Body of pancreas (tissue), 4 donors: ENCODE measurements at regions not wholly inside any gene's neighbourhood (a gene's known extent, or its start where the extent isn't known, plus 50 kb on each side); places are given as distances from the start of the nearest gene placed in this dataset.

Experiments
- ATAC-seq: fragments of 150-250 bp; one replicate; pipeline ENCODE4 v1.9.1; 2016
- DNase-seq, 4 donors: peaks; one replicate each; pipeline ENCODE4 v3.0.0-alpha.2; 2019
- H3K27ac ChIP-seq, 4 donors: fragments of 200-600 bp; sonication (generic); 1 replicate in 3 of 4; 2 replicates in 1 of 4; pipeline versions ENCODE4 v1.5.1 to v1.6.1; 2016 to 2019; ENCODE audit warnings: mild to moderate bottlenecking in 1 of 4, mixed read lengths in 1 of 4, moderate library complexity in 1 of 4
- H3K27me3 ChIP-seq, 2 donors: fragments of 200-600 bp; sonication (generic); one replicate each; pipeline ENCODE4 v1.6.0; 2016; ENCODE audit warnings: mild to moderate bottlenecking in 1 of 2
- H3K36me3 ChIP-seq, 2 donors: fragments of 200-600 bp; sonication (generic); replicated peaks in 1 of 2; 2 replicates each; pipeline ENCODE4 v1.5.1; 2016; ENCODE audit warnings: low read depth in 2 of 2; ENCODE audit not compliant: insufficient read depth in 1 of 2
- H3K4me1 ChIP-seq: fragments of 200-600 bp; sonication (generic); one replicate; pipeline ENCODE4 v1.6.0; 2016
- H3K4me3 ChIP-seq, 2 donors: fragments of 200-600 bp; sonication (generic); 1 replicate in 1 of 2; 2 replicates in 1 of 2; pipeline ENCODE4 v1.5.1; 2016 to 2019
- H3K9me3 ChIP-seq, 3 donors: fragments of 200-600 bp; sonication (generic); 1 replicate in 2 of 3; 2 replicates in 1 of 3; pipeline ENCODE4 v1.5.1; 2016
- CTCF ChIP-seq, 7 experiments: fragments of 450-650 bp in 4 of 7; fragments of 200-600 bp in 3 of 7; sonication (generic) in 3 of 7; IDR thresholded peaks; one replicate each; pipeline ENCODE4 v1.5.1; 2016 to 2019; ENCODE audit warnings: antibody characterized with exemption in 7 of 7
- POLR2A ChIP-seq, 3 donors: fragments of 450-650 bp; IDR thresholded peaks; one replicate each; pipeline ENCODE4 v1.6.1; 2016; ENCODE audit warnings: antibody characterized with exemption in 3 of 3, mild to moderate bottlenecking in 2 of 3
- WGBS, 2 donors: methylation state at CpG; one replicate each; pipeline ENCODE4 v1.1.5; 2017; 5-methylcytosine and 5-hydroxymethylcytosine counted together
- intact Hi-C: fragments of 100-400 bp; cut with DNase I; formaldehyde crosslinking; loops from one replicate; pipeline ENCODE4 v1.15.1; 2023

DNA sequence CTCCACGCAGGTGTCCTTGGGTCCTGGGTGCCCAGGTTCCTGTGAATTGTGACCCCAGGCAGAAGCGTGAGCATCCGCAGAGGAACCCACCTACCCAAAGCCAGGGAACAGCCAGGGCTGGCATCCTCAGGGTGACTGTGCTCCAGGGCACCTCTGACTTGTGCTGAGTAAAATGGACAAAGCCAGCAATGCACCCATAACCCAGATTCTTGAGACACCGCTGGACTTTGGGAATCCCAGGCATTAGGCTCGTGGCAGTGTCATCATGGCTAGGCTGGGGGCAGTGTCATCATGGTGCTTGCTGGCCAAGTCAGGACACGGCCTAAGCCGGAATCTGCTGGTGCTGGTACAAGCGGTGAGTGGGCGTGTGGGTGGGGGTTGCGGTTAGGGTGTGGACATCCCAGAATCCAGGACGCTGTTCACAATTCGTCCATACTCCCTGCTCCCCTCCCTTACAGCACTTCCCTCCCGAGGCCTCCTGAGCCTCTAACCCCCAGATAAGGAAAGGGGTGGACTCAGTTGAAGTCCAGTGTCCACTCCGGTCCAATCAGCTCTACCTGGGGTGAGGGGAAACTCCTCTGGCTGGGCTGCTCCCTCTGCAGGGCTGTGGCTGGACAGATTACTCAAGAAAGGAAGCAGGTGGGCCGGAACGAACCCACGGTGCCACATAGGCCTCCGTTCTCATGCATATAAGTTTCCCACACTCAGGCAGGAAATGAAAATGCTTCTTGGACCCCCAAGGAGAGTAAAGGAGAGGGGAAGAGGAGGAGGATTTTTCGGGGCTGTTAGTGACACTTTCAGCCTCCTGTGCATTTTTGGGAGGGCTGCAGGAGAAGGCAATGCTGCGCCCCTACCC, 138.9 kb downstream of the SEC14L1 start:
- H3K27ac ChIP-seq = no peak overlapping the region
- DNase-seq (no peak), ATAC-seq (no peak)
- H3K36me3 ChIP-seq = no peaks in the 10 kb centered on the region
- WGBS, 2 donors = 76 to 92% methylated on average over 16 of the region's 20 CpGs
- H3K4me1 ChIP-seq = peaks cover 37% of the 10 kb centered on the region
- H3K9me3 ChIP-seq = no peaks in the 10 kb centered on the region
- H3K4me3 ChIP-seq = no peak overlapping the region
- intact Hi-C loops = no loop called here
- TF ChIP-seq CTCF (IDR thresholded peaks at IDR 0.05) (no peak), POLR2A (IDR thresholded peaks at IDR 0.05) (no peak)
- no peaks in the 10 kb centered on the region for H3K27me3 ChIP-seq

DNA sequence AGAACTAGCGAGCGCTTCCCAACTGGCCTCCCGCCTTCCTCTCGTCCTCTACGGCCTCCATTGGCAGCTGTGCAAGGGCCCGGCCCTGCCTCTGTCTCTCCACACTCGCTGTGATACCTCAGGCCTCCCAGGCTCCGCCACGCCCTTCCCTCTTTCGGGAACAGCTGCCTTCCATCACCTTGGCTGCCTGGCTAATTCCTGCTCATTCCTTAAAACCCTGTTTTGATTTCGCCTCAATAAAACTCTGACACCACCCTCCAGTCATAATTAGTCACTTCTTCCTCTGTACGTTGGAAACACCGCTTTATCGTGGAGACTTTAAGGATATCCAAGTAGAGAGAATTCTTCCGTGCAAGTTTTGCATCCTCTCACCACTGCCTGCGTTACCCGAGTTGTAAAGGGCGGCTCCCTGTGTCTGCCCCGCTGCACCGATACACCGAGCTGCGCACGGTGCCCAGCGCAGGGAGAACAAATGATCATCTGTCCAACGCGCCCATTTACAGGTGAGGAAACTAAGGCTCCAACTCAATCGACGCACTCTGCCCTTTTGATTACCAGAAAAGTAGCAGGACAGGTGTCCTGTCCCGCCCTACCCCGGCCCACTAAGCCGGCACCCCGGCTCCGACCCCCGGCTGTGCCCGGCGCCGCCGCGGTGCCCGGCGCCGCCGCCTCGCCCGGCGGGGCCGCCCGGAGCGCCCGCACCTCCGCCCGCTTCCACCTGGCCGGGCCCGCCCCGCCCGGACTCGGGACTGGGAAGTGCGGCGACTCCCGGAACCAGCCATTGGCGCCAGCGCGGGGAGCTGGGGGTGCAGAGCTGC, 139.7 kb downstream of the SEC14L1 start:
- DNase-seq = no peak
- ATAC-seq = peak; percentile 0
- intact Hi-C loops = no loop called here
- no peak overlapping the region for H3K4me3 ChIP-seq
- TF ChIP-seq CTCF (IDR thresholded peaks at IDR 0.05) = no peak
- TF ChIP-seq POLR2A (IDR thresholded peaks at IDR 0.05) = no peak
- 18 to 44% methylated on average over 28 to 63 of the region's 63 CpGs for WGBS, 2 donors
- no peaks in the 10 kb centered on the region for H3K27me3 ChIP-seq
- no peaks in the 10 kb centered on the region for H3K9me3 ChIP-seq
- H3K36me3 ChIP-seq = no peaks in the 10 kb centered on the region
- H3K4me1 ChIP-seq = peaks cover 45% of the 10 kb centered on the region
- H3K27ac ChIP-seq = no peak overlapping the region

DNA sequence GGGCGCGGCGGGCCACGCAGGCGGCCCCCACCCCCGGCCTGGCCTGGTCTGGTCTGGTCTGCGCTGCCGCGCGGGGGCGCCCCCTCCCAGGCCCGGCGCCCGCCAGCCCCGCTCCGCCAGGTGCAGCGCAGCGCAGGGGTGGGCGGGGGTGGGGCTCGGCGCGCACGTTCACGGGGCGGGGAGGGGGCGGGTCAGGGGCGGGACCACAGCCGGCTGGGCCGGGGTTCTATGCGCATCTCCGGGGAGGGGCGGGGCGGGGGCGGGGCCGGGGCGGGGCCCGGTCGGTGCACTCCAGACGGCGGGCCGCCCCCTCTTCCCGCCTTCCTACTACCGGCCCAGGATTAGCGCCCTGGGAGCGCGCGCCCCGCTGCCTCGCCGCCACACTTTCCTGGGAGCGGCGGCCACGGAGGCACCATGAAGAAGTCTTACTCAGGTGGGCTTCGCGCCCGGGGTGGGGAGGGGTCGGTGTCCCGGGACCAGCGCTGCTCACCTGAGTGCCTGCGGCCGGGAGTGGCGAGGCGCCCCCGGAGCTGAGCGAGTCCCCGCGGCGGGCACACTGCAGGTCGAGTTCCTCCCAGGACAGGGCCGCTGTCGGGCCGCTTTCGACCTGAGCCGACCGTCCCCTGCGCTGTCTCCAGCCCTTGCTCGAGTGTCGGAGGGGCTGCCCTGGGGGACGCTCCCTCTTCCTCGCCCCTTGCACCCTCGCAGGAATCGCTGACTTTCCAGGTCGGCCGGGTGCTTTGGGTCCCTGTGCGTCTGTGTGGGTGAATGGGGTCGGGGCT, 140.5 kb downstream of the SEC14L1 start:
- H3K36me3 ChIP-seq = no peaks in the 10 kb centered on the region
- H3K4me3 ChIP-seq = peak overlapping the region; percentile 70 to 82
- DNase-seq = peak; percentile 68 to 81 (median 74)
- peaks cover 53% of the 10 kb centered on the region for H3K4me1 ChIP-seq
- peak; percentile 86 for ATAC-seq
- WGBS, 2 donors = 2% methylated on average over 63 of the region's 86 CpGs; no CpG with 5 or more reads in 1 of the 2 donors
- intact Hi-C loops = no loop called here
- no peaks in the 10 kb centered on the region for H3K27me3 ChIP-seq
- H3K27ac ChIP-seq = peak overlapping the region in 3 of 4 donors; percentile 59 to 93 (median 62)
- TF ChIP-seq CTCF (IDR thresholded peaks at IDR 0.05) (peak in 4 of 7 experiments; percentile 42 to 74 (median 60)), POLR2A (IDR thresholded peaks at IDR 0.05) (peak; percentile 24 to 64 (median 56))
- no peaks in the 10 kb centered on the region for H3K9me3 ChIP-seq

GRCh38 chr17:77281904-77282367, 141.2 kb downstream of the SEC14L1 start:
- intact Hi-C loops = no loop called here
- Histone ChIP-seq H3K27ac (peak overlapping the region in 3 of 4 donors; percentile 59 to 93 (median 62)), H3K36me3 (no peaks in the 10 kb centered on the region), H3K4me3 (peak overlapping the region in 1 of 2 donors; percentile 82), H3K4me1 (peaks cover 59% of the 10 kb centered on the region), H3K27me3 (no peaks in the 10 kb centered on the region), H3K9me3 (no peaks in the 10 kb centered on the region)
- TF ChIP-seq CTCF (IDR thresholded peaks at IDR 0.05) (no peak), POLR2A (IDR thresholded peaks at IDR 0.05) (no peak)
- 43 to 45% methylated on average over 17 to 20 of the region's 20 CpGs for WGBS, 2 donors
- DNase-seq = peak in 2 of 4 donors; percentile 28 to 29
- ATAC-seq = no peak
